NCI-H446 (cell line): ENCODE measurements at regions not wholly inside any gene's neighbourhood (a gene's known extent, or its start where the extent isn't known, plus 50 kb on each side); places are given as distances from the start of the nearest gene placed in this dataset.
A peak's percentile ranks its signal among the peaks of the same experiment; 100 is the strongest.

Experiments
- DNase-seq, 2 experiments: peaks; one replicate each; lab custom pipeline; 2025; lab: John Stamatoyannopoulos, UW

DNA sequence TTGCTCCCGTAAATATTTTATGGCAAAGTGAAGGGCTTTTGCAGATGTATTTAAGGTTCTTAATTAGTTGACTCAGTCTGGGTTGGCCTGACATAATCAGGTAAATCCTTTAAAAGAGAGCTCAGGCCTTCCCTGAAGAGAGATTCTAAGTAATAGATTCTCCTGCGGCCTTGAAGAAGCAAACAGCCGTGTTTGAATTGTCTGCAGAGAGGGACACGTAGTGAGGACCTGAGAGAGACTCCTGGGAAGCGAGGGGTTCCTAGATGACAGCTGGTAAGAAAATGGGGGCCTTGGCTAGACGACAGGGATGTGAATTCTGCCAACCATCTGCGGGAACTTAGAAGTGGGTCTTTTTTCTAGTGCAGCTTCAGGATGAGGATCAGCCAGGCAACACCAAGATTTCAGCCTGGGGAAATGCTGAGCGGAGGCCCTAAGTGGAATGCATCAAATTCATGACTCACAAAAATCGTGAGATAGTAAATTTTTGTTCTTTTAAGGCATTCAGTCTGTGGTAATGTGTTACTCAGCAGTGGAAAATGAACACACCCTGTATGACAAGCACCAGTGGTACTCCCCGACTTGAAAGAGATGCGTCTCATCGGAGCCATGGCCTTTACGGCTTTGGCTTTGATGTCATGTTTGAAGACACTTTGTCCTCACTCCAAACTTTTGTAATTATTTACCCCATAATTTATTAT, 62.1 kb upstream of the SMIM21 start:
- DNase-seq = no peak

DNA sequence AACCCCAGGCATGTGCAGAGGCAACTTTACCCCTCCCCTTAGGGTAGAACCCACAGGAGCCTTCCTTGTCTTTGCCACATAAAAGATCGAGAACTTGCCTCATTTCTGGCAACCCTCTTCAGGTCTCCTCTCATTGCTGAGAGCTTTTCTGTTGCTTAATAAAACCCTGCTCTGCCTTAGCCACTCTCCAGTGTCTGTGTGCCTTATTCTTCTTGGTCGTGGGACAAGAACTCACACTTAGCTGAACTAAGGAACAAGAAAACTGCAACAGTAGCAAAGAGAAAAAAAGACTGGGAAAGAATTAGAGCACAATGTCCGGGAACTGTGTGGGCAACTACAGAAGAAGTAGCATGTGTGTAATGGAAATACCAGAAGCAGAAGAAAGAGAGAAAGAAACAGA, 56.2 kb upstream of the SMIM21 start:
- no peak for DNase-seq

DNA sequence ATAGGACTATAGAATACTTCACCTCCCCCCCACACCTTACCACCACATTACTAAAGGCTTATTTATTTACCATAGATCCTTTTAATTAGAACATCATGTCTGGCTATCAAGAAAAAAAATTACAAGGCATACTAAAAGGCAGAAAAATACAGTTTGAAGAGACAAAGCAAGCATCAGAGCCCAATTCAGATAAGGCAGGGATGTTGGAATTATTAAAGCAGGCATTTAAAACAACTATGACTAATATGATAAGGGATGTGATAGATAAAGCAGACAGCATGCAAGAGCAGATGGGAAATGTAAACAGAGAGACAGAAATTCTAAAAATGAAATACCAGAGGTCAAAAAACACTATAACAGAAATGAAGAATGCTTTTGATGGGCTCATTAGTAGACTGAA, 55.4 kb upstream of the SMIM21 start:
- no peak for DNase-seq

DNA sequence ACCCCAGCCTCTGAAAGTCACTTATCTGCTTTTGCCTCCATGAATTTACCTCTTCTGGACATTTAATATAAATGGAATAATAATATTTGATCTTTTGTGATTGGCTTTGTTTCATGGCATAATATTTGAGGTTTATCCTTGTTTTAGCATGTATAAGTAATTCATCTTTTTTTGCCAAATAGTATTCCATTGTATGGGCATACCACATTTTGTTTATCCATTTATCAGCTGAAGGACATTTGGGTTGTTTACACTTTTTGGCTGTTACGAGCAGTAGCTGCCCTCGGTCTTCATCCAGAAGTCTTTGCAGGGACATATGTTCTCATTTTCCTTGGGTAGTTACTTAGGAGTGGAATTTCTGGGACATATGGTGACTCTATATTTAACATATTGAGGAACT, 53.0 kb upstream of the SMIM21 start:
- no peak for DNase-seq

DNA sequence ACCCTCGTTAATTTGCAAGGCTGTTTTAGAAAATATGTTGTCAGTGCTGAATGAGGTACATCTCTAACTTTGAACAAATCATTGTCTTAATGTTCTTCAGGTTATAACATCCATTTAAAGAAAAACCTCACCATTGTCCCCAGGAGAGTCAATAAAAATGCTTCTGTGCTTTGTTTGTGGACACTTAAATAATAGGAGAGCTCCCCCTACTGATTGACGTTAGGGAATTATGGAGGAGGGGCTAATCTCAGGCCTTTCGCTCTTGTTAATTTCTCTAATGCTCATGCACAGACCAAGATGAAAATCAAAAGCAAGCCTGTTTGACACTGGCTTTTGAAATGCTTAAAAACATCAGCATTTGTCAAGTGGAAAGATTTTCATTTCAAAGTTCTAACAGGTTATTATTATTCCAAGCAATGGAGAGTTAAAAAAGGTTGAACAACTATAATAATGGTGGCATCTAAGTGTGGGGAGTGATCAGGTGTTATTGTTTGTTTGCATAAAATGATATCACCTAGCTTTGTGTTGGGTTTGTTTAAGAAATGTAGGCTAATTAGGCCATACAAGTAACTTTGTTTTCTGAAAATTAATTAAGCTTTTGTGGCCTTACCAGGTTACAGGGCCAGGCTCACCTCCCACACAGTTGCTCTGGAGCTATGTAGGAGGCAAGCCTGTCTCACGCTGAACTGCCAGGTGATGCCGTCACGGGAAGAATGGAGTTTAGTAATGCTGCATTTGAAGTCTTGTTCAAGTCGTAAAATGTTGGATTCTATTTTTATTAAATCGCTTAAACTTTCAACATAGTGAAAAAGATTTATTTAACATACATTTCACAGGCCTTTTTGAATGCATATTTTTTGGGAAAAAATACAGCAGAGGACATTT, 51.7 kb upstream of the SMIM21 start:
- DNase-seq = peak in 1 of 2 experiments; percentile 24

DNA sequence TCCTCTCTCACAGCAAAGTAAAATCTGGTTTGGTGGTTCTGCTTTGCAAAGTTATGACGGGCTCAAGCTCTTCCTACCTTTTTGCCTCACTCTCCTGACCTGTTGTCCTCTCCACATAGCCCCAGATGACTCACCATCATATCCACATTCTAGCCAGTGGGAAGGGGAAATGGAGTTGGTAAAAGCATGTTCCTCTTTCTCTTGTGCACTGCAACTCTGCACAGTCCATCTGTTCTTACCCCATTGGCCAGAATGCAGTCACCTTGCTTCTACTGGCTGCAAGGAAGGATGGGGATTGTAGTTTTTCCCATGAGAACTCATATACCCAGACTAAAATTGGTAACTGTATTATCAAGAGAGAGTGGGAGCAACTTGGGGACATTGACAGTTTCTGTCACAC, 50.4 kb upstream of the SMIM21 start:
- no peak for DNase-seq
